H9 (cell line): ENCODE measurements at regions not wholly inside any gene's neighbourhood (a gene's known extent, or its start where the extent isn't known, plus 50 kb on each side); places are given as distances from the start of the nearest gene placed in this dataset.

Source experiments
- DNase-seq: peaks from one replicate; pipeline ENCODE4 v3.0.0-alpha.2; 2017
- H2AFZ ChIP-seq: one replicate; pipeline ENCODE4 v1.6.1; 2013; ENCODE audit warnings: mild to moderate bottlenecking, low read length, control low read depth, moderate library complexity
- H2AK5ac ChIP-seq: 2 replicates; pipeline ENCODE4 v1.6.1; 2013; ENCODE audit warnings: low read length, control low read depth, mixed read lengths; ENCODE audit not compliant: insufficient read length
- H2BK120ac ChIP-seq: one replicate; pipeline ENCODE4 v1.6.1; 2013; ENCODE audit warnings: low read depth, mild to moderate bottlenecking, low read length, control low read depth, inconsistent platforms; ENCODE audit not compliant: poor library complexity, severe bottlenecking
- H2BK12ac ChIP-seq: 2 replicates; pipeline ENCODE4 v1.6.1; 2013; ENCODE audit warnings: low read length, control low read depth, mixed read lengths, low read depth; ENCODE audit not compliant: insufficient read length
- H2BK15ac ChIP-seq: 2 replicates; pipeline ENCODE4 v1.6.1; 2013; ENCODE audit warnings: low read depth, low read length, control low read depth
- H2BK20ac ChIP-seq: one replicate; pipeline ENCODE4 v1.6.1; 2013; ENCODE audit warnings: low read depth, mild to moderate bottlenecking, low read length, control low read depth, inconsistent platforms; ENCODE audit not compliant: poor library complexity, severe bottlenecking
- H2BK5ac ChIP-seq: 2 replicates; pipeline ENCODE4 v1.6.1; 2013; ENCODE audit warnings: low read length, control low read depth, mixed read lengths; ENCODE audit not compliant: insufficient read length
- H3K14ac ChIP-seq: 2 replicates; pipeline ENCODE4 v1.6.1; 2013; ENCODE audit warnings: low read length, control low read depth; ENCODE audit not compliant: insufficient read depth
- H3K18ac ChIP-seq: 2 replicates; pipeline ENCODE4 v1.6.1; 2013; ENCODE audit warnings: low read depth, mild to moderate bottlenecking, mixed read lengths, low read length, control low read depth; ENCODE audit not compliant: insufficient read length
- H3K23ac ChIP-seq: 2 replicates; pipeline ENCODE4 v1.6.1; 2013; ENCODE audit warnings: low read length, control low read depth, mixed read lengths, low read depth; ENCODE audit not compliant: insufficient read length
- H3K23me2 ChIP-seq: 2 replicates; pipeline ENCODE4 v1.6.1; 2013; ENCODE audit warnings: low read depth, mild to moderate bottlenecking, mixed read lengths, low read length, control low read depth; ENCODE audit not compliant: insufficient read length, poor library complexity, severe bottlenecking
- H3K27ac ChIP-seq: 2 replicates; pipeline ENCODE4 v1.5.1; 2013; ENCODE audit warnings: low read length, control low read depth, mixed read lengths, low read depth; ENCODE audit not compliant: insufficient read length
- H3K27me3 ChIP-seq: 2 replicates; pipeline ENCODE4 v1.6.1; 2013; ENCODE audit warnings: low read length, control low read depth, inconsistent platforms; ENCODE audit not compliant: insufficient read depth
- H3K4ac ChIP-seq: 2 replicates; pipeline ENCODE4 v1.6.1; 2013; ENCODE audit warnings: low read depth, mild to moderate bottlenecking, control low read depth, inconsistent platforms, low read length, moderate library complexity
- H3K4me1 ChIP-seq: 2 replicates; pipeline ENCODE4 v1.6.1; 2013; ENCODE audit warnings: low read length, control low read depth, inconsistent platforms; ENCODE audit not compliant: insufficient read depth
- H3K4me2 ChIP-seq: 2 replicates; pipeline ENCODE4 v1.6.1; 2013; ENCODE audit warnings: low read length, control low read depth, mixed read lengths; ENCODE audit not compliant: insufficient read length, insufficient read depth
- H3K56ac ChIP-seq: 2 replicates; pipeline ENCODE4 v1.6.1; 2013; ENCODE audit warnings: low read depth, mild to moderate bottlenecking, mixed read lengths, low read length, control low read depth; ENCODE audit not compliant: insufficient read length
- H3K79me1 ChIP-seq: 2 replicates; pipeline ENCODE4 v1.6.1; 2013; ENCODE audit warnings: low read depth, mild to moderate bottlenecking, moderate library complexity, low read length, control low read depth, inconsistent platforms; ENCODE audit not compliant: insufficient read depth, poor library complexity, severe bottlenecking
- H3K79me2 ChIP-seq: 2 replicates; pipeline ENCODE4 v1.6.1; 2013; ENCODE audit warnings: low read length, control low read depth, inconsistent platforms; ENCODE audit not compliant: insufficient read depth
- H3K9ac ChIP-seq: 2 replicates; pipeline ENCODE4 v1.6.1; 2013; ENCODE audit warnings: low read length, control low read depth, mixed read lengths; ENCODE audit not compliant: insufficient read length; ENCODE audit errors: extremely low read depth
- H3K9me3 ChIP-seq: one replicate; pipeline ENCODE4 v1.6.1; 2013; ENCODE audit warnings: low read depth, low read length, inconsistent platforms; ENCODE audit not compliant: control insufficient read depth
- H3T11ph ChIP-seq: one replicate; pipeline ENCODE4 v1.6.1; 2013; ENCODE audit warnings: mild to moderate bottlenecking, low read length, control low read depth, inconsistent platforms
- H4K20me1 ChIP-seq: one replicate; pipeline ENCODE4 v1.6.1; 2013; ENCODE audit not compliant: control insufficient read depth, insufficient read length, insufficient read depth
- H4K5ac ChIP-seq: 2 replicates; pipeline ENCODE4 v1.6.1; 2013; ENCODE audit warnings: low read depth, mild to moderate bottlenecking, mixed read lengths, low read length, control low read depth; ENCODE audit not compliant: insufficient read length
- H4K8ac ChIP-seq: replicated peaks from 2 replicates; pipeline ENCODE4 v1.6.1; 2013; ENCODE audit warnings: low read length, control low read depth, mixed read lengths, low read depth; ENCODE audit not compliant: insufficient read length
- H4K91ac ChIP-seq: 2 replicates; pipeline ENCODE4 v1.6.1; 2013; ENCODE audit warnings: low read depth, mild to moderate bottlenecking, moderate library complexity, mixed read lengths, low read length, control low read depth; ENCODE audit not compliant: insufficient read length
- H3K27ac Mint-ChIP-seq, 3 experiments: 2 replicates in 2 of 3; 3 replicates in 1 of 3; pipeline ENCODE4 v1.8.0; 2020 to 2021; ENCODE audit warnings: mixed read lengths in 3 of 3, mild to moderate bottlenecking in 1 of 3, moderate library complexity in 1 of 3
- H3K27me3 Mint-ChIP-seq: 2 replicates; pipeline ENCODE4 v1.8.0; 2021; ENCODE audit warnings: low read depth, mild to moderate bottlenecking, moderate library complexity, mixed read lengths
- H3K36me3 Mint-ChIP-seq, 3 experiments: 2 replicates in 2 of 3; 3 replicates in 1 of 3; pipeline ENCODE4 v1.8.0; 2020 to 2021; ENCODE audit warnings: low read depth in 3 of 3, mixed read lengths in 3 of 3; ENCODE audit not compliant: insufficient read depth in 1 of 3
- H3K4me1 Mint-ChIP-seq, 2 experiments: 2 replicates each; pipeline ENCODE4 v1.8.0; 2020; ENCODE audit warnings: mixed read lengths in 2 of 2
- H3K4me3 Mint-ChIP-seq, 2 experiments: 2 replicates in 1 of 2; 3 replicates in 1 of 2; pipeline ENCODE4 v1.8.0; 2020 to 2021; ENCODE audit warnings: mild to moderate bottlenecking in 2 of 2, mixed read lengths in 2 of 2, moderate library complexity in 1 of 2
- H3K9me3 Mint-ChIP-seq, 2 experiments: 2 replicates in 1 of 2; 3 replicates in 1 of 2; pipeline ENCODE4 v1.8.0; 2020; ENCODE audit warnings: mild to moderate bottlenecking in 2 of 2, mixed read lengths in 2 of 2, moderate library complexity in 1 of 2
- CTCF ChIP-seq: fragments of 200-600 bp; sonication (generic); conservative IDR thresholded peaks from 3 replicates; pipeline ENCODE4 v1.8.0; 2021; ENCODE audit warnings: antibody characterized with exemption, mild to moderate bottlenecking
- WGBS: extraction: QIAGEN DNeasy Blood & Tissue Kit; methylation state at CpG from one replicate; pipeline ENCODE4 v1.1.7; 2013; ENCODE audit warnings: missing lambda C conversion rate, low lambda C conversion rate, mixed read lengths; ENCODE audit not compliant: insufficient read length; ENCODE audit errors: extremely low coverage; 5-methylcytosine and 5-hydroxymethylcytosine counted together

DNA sequence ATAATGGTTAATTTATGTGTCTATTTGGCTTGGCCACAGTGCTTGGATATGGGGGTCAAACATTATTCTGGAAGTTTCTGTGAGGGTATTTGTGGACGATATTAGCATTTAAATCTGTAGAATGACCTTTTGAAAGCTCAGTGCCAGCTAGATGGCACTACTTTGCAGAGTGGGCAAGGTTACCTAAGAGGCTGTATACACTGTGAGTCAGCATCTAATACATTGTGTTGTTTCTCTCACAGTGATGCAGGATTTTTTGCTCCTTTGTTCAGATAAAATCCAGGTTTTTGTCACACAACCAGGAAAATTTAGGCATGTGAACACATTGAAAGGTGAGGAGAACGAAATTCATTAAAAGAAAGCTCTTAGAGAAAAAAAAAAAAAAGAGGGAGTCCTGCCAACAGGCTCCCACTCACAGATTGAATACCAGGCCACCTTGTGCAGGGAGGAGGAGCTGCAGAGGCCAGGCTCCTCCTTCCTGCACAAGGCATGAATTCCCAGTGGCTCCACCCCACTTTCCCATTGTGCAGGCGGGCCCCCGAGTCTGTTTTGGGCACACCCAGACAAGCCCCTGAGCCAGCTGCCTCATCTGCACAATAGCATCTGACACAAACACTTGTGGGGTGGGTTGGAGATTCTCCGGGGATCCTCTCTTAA, 551.0 kb upstream of the ATXN8OS start:
- Histone ChIP-seq H3K9ac (no peak overlapping the region), H2BK5ac (no peak overlapping the region), H3K79me2 (no peaks in the 10 kb centered on the region), H3K23me2 (no peaks in the 10 kb centered on the region), H3K56ac (no peak overlapping the region), H2BK15ac (no peak overlapping the region), H2BK12ac (no peak overlapping the region), H3T11ph (no peak overlapping the region), H2AFZ (no peak overlapping the region), H3K14ac (no peak overlapping the region), H4K20me1 (no peaks in the 10 kb centered on the region), H2AK5ac (no peak overlapping the region), H3K4ac (no peak overlapping the region), H3K27ac (no peak overlapping the region), H3K4me2 (no peak overlapping the region), H3K23ac (no peak overlapping the region), H3K4me1 (no peaks in the 10 kb centered on the region), H2BK120ac (no peak overlapping the region), H3K27me3 (no peaks in the 10 kb centered on the region), H3K9me3 (no peaks in the 10 kb centered on the region), H4K91ac (no peak overlapping the region), H3K18ac (no peak overlapping the region), H4K5ac (no peak overlapping the region), H2BK20ac (no peak overlapping the region), H3K79me1 (no peaks in the 10 kb centered on the region), H4K8ac (no peak overlapping the region)
- Mint-ChIP-seq H3K4me1 (peaks cover 5% of the 10 kb centered on the region in 2 experiments), H3K36me3 (no peaks in the 10 kb centered on the region), H3K27me3 (no peaks in the 10 kb centered on the region), H3K9me3 (no peaks in the 10 kb centered on the region), H3K27ac (no peak overlapping the region; a peak in 1 of 7 replicates), H3K4me3 (no peak overlapping the region)
- no peak for TF ChIP-seq CTCF
- no CpG with 5 or more reads among the region's 5 CpGs for WGBS
- peak; percentile 29 for DNase-seq
